ENCODE measurements at regions not wholly inside any gene's neighbourhood (a gene's known extent, or its start where the extent isn't known, plus 50 kb on each side); places are given as distances from the start of the nearest gene placed in this dataset.
"Not testable (repeated sequence)": the region's sequence is repeated elsewhere in the genome, so short reads cannot be mapped to it uniquely, and the experiment has no call there.

GRCh38 chr5:17037751-17038150 lies 101.7 kb upstream of the MYO10 start:
- no peak for DNase-seq (ENCODE audit: low spot score)

- no peak for DNase-seq (ENCODE audit: low spot score)
Measured at GRCh38 chr5:17039170-17039569, 103.1 kb upstream of the MYO10 start.

GRCh38 chr5:17042041-17042440 lies 106.0 kb upstream of the MYO10 start:
- DNase-seq (ENCODE audit: low spot score) = peak; percentile 77

- no peak for DNase-seq (ENCODE audit: low spot score)
Measured at GRCh38 chr5:17046320-17046719, 110.2 kb upstream of the MYO10 start.

GRCh38 chr5:17050236-17050635 lies 114.1 kb upstream of the MYO10 start:
- DNase-seq (ENCODE audit: low spot score) = no peak

GRCh38 chr5:17054911-17055310 lies 118.8 kb upstream of the MYO10 start:
- no peak for DNase-seq (ENCODE audit: low spot score)

GRCh38 chr5:17056141-17056631 lies 120.1 kb upstream of the MYO10 start:
- DNase-seq (ENCODE audit: low spot score) = no peak

GRCh38 chr5:17058438-17058837 lies 122.3 kb upstream of the MYO10 start:
- no peak for DNase-seq (ENCODE audit: low spot score)

- DNase-seq (ENCODE audit: low spot score) = no peak
Measured at GRCh38 chr5:17061973-17062470, 125.9 kb upstream of the MYO10 start.

- not testable (repeated sequence) for DNase-seq (ENCODE audit: low spot score)
Measured at GRCh38 chr5:17062741-17063140, 126.7 kb upstream of the MYO10 start.

GRCh38 chr5:17064241-17064640 lies 128.2 kb upstream of the MYO10 start:
- no peak for DNase-seq (ENCODE audit: low spot score)

- DNase-seq (ENCODE audit: low spot score) = no peak
Measured at GRCh38 chr5:17065458-17065857, 129.4 kb upstream of the MYO10 start.

- not testable (repeated sequence) for DNase-seq (ENCODE audit: low spot score)
Measured at GRCh38 chr5:17066026-17066425, 129.9 kb upstream of the MYO10 start.

GRCh38 chr5:17067657-17068392 lies 131.7 kb upstream of the MYO10 start:
- DNase-seq (ENCODE audit: low spot score) = no peak

GRCh38 chr5:17069995-17070511 lies 134.0 kb upstream of the MYO10 start:
- DNase-seq (ENCODE audit: low spot score) = no peak

- no peak for DNase-seq (ENCODE audit: low spot score)
Measured at GRCh38 chr5:17070647-17071046, 134.6 kb upstream of the MYO10 start.

- no peak for DNase-seq (ENCODE audit: low spot score)
Measured at GRCh38 chr5:17075236-17075635, 139.1 kb upstream of the MYO10 start.

- DNase-seq (ENCODE audit: low spot score) = no peak
Measured at GRCh38 chr5:17076272-17076671, 140.2 kb upstream of the MYO10 start.

GRCh38 chr5:17077440-17078233 lies 139.8 kb upstream of the BASP1 start:
- DNase-seq (ENCODE audit: low spot score) = no peak

- peak; percentile 17 for DNase-seq (ENCODE audit: low spot score)
Measured at GRCh38 chr5:17079562-17079961, 137.9 kb upstream of the BASP1 start.

- no peak for DNase-seq (ENCODE audit: low spot score)
Measured at GRCh38 chr5:17080361-17080760, 137.1 kb upstream of the BASP1 start.

GRCh38 chr5:17081142-17081541 lies 136.3 kb upstream of the BASP1 start:
- peak; percentile 57 for DNase-seq (ENCODE audit: low spot score)

GRCh38 chr5:17083276-17083675 lies 134.2 kb upstream of the BASP1 start:
- not testable (repeated sequence) for DNase-seq (ENCODE audit: low spot score)
